B cell (primary cell): ENCODE measurements at regions not wholly inside any gene's neighbourhood (a gene's known extent, or its start where the extent isn't known, plus 50 kb on each side); places are given as distances from the start of the nearest gene placed in this dataset.

Experiments
- ATAC-seq: fragments of 200-7000 bp; cut with Tn5 transposase; one replicate; pipeline ENCODE4 v1.10.0; 2021; ENCODE audit warnings: low read depth, mild to moderate bottlenecking, moderate number of reproducible peaks, moderate library complexity
- CTCF ChIA-PET: fragments of 350-600 bp; sonication (Branson Sonifier 250); formaldehyde crosslinking; loops from one replicate; lab custom pipeline; 2021; ENCODE audit warnings: antibody characterized with exemption, inconsistent platforms; lab: Charles Lee
- POLR2A ChIA-PET: fragments of 350-600 bp; sonication (Branson Sonifier 250); formaldehyde crosslinking; loops from one replicate; lab custom pipeline; 2021; ENCODE audit warnings: antibody characterized with exemption; lab: Charles Lee
- DNase-seq: peaks from one replicate; pipeline ENCODE4 v3.0.0; 2013
- H2AFZ ChIP-seq: 2 replicates; pipeline ENCODE4 v1.6.1; 2012; ENCODE audit warnings: mild to moderate bottlenecking, low read depth, low read length; ENCODE audit not compliant: insufficient read depth, poor library complexity, severe bottlenecking
- H3K27ac ChIP-seq, 2 donors: 1 replicate in 1 of 2; 2 replicates in 1 of 2; pipeline ENCODE4 v1.5.1; 2012 to 2013; ENCODE audit warnings: low read length in 2 of 2, mild to moderate bottlenecking in 2 of 2, moderate library complexity in 1 of 2
- H3K27me3 ChIP-seq, 4 experiments: fragments of 200-600 bp in 1 of 4; sonication (generic) in 1 of 4; replicated peaks in 1 of 4; 1 replicate in 2 of 4; 2 replicates in 2 of 4; pipeline versions ENCODE4 v1.6.1 to v1.7.0; 2013 to 2016; ENCODE audit warnings: low read length in 3 of 4, mild to moderate bottlenecking in 2 of 4, mixed read lengths in 1 of 4, moderate library complexity in 1 of 4; ENCODE audit not compliant: insufficient read depth in 4 of 4, control insufficient read depth in 3 of 4; ENCODE audit errors: control extremely low read depth in 1 of 4
- H3K36me3 ChIP-seq, 2 experiments: replicated peaks in 1 of 2; 1 replicate in 1 of 2; 2 replicates in 1 of 2; pipeline versions ENCODE4 v1.6.1 to v1.7.1; 2013; ENCODE audit warnings: low read length in 1 of 2; ENCODE audit not compliant: insufficient read depth in 2 of 2, control insufficient read depth in 1 of 2; ENCODE audit errors: control extremely low read depth in 1 of 2, extremely low read depth in 1 of 2
- H3K4me1 ChIP-seq, 2 donors: fragments of 200-600 bp in 1 of 2; sonication (generic) in 1 of 2; 1 replicate in 1 of 2; 2 replicates in 1 of 2; pipeline versions ENCODE4 v1.5.1 to v1.6.1; 2013 to 2017; ENCODE audit warnings: low read length in 2 of 2; ENCODE audit not compliant: control insufficient read depth in 2 of 2, insufficient read depth in 2 of 2
- H3K4me2 ChIP-seq: replicated peaks from 2 replicates; pipeline ENCODE3; 2012; ENCODE audit warnings: mild to moderate bottlenecking, low read depth, low read length; ENCODE audit not compliant: poor library complexity, severe bottlenecking
- H3K4me3 ChIP-seq, 5 experiments: fragments of 200-600 bp in 1 of 5; sonication (generic) in 1 of 5; 1 replicate in 3 of 5; 2 replicates in 2 of 5; pipeline versions ENCODE4 v1.5.1 to v1.7.0; 2011 to 2016; ENCODE audit warnings: low read length in 4 of 5, mild to moderate bottlenecking in 4 of 5, low read depth in 2 of 5, control low read depth in 1 of 5, moderate library complexity in 1 of 5; ENCODE audit not compliant: insufficient read depth in 1 of 5; ENCODE audit errors: control extremely low read depth in 1 of 5, extremely low read depth in 1 of 5
- H3K79me2 ChIP-seq: fragments of 200-600 bp; sonication (generic); one replicate; pipeline ENCODE4 v1.6.0; 2016; ENCODE audit warnings: low read length; ENCODE audit not compliant: control insufficient read depth, insufficient read depth
- H3K9ac ChIP-seq: fragments of 200-600 bp; sonication (generic); 2 replicates; pipeline ENCODE4 v1.6.1; 2017; ENCODE audit warnings: mild to moderate bottlenecking, low read length, moderate library complexity
- H3K9me3 ChIP-seq, 3 donors: one replicate each; pipeline versions ENCODE4 v1.6.1 to v1.7.1; 2013; ENCODE audit warnings: low read length in 2 of 3; ENCODE audit not compliant: control insufficient read depth in 2 of 3, insufficient read depth in 1 of 3; ENCODE audit errors: control extremely low read depth in 1 of 3
- H4K20me1 ChIP-seq: 2 replicates; pipeline ENCODE4 v1.6.0; 2012; ENCODE audit warnings: mild to moderate bottlenecking, low read length; ENCODE audit not compliant: insufficient read depth, control insufficient read depth, poor library complexity, severe bottlenecking
- H3K27ac Mint-ChIP-seq: one replicate; pipeline ENCODE4 v1.8.0; 2021; ENCODE audit warnings: mixed read lengths
- H3K27me3 Mint-ChIP-seq: one replicate; pipeline ENCODE4 v1.8.0; 2021; ENCODE audit warnings: mixed read lengths
- H3K4me1 Mint-ChIP-seq: one replicate; pipeline ENCODE4 v1.8.0; 2021; ENCODE audit warnings: mixed read lengths
- H3K4me3 Mint-ChIP-seq: one replicate; pipeline ENCODE4 v1.8.0; 2021; ENCODE audit warnings: mixed read lengths
- H3K9me3 Mint-ChIP-seq: one replicate; pipeline ENCODE4 v1.8.0; 2022; ENCODE audit warnings: mixed read lengths; ENCODE audit not compliant: insufficient read depth
- EZH2 ChIP-seq: IDR thresholded peaks from 2 replicates; pipeline ENCODE4 v1.6.1; 2012; ENCODE audit warnings: borderline replicate concordance, low read depth, mild to moderate bottlenecking, moderate library complexity, low read length; ENCODE audit not compliant: insufficient read depth, poor library complexity, severe bottlenecking
- WGBS: methylation state at CpG from one replicate; pipeline ENCODE4 v1.1.5; 2013; ENCODE audit warnings: missing lambda C conversion rate; ENCODE audit not compliant: insufficient coverage; 5-methylcytosine and 5-hydroxymethylcytosine counted together
- intact Hi-C: fragments of 100-400 bp; cut with micrococcal nuclease; formaldehyde crosslinking; loops from one replicate; pipeline ENCODE4 v1.10.0; 2022
- TF ChIP-seq, protein P1 (sequence below): fragments of 200-600 bp; IDR thresholded peaks from one replicate; pipeline ENCODE4 v1.8.0; 2022; ENCODE audit warnings: antibody characterized with exemption, mild to moderate bottlenecking

DNA sequence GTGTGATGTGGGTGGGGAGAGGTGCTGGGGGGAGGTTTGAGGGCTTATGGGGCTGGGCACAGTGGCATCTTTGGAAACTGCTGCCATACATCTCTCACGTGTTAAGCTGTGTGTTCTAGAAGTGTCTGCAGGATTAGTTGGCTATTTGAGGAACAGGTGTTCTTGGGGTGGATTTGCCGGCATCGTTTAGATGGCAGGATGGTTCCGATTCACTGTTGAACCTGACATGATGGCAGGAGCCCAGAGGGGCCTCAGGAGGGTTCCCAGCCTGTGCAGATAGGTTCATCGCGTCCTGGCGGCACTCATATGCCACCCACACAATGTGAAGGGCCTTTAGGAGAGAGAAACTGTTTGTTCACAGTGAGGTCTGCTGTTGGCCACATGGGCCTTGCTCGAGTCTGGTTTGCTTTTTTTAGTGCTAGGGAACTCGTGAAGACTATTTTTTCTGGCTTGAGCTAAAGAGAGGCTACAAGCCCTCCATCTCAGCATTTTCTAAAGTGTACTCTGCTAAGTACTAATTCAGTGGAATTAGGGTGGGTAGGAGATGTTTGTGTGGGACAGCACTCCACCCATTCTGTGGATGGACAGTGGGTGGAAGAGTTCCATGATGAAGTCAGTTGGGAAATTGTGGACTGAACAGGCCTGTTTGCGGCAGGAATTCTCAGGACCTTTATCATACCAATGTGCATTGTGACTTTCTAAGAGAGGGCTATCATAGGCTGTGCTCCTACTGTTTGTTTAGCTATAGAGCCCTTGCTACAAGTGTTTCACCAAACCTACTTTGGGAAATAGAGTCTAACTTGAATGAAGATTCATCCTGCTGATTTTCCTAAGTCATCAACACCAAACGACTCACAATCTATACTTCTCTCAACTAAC, 55.4 kb upstream of the PLET1 start:
- intact Hi-C loops: no loop called here
- no peaks in the 10 kb centered on the region for H3K79me2 ChIP-seq
- TF ChIP-seq EZH2: no peak
- TF ChIP-seq, protein P1, sequence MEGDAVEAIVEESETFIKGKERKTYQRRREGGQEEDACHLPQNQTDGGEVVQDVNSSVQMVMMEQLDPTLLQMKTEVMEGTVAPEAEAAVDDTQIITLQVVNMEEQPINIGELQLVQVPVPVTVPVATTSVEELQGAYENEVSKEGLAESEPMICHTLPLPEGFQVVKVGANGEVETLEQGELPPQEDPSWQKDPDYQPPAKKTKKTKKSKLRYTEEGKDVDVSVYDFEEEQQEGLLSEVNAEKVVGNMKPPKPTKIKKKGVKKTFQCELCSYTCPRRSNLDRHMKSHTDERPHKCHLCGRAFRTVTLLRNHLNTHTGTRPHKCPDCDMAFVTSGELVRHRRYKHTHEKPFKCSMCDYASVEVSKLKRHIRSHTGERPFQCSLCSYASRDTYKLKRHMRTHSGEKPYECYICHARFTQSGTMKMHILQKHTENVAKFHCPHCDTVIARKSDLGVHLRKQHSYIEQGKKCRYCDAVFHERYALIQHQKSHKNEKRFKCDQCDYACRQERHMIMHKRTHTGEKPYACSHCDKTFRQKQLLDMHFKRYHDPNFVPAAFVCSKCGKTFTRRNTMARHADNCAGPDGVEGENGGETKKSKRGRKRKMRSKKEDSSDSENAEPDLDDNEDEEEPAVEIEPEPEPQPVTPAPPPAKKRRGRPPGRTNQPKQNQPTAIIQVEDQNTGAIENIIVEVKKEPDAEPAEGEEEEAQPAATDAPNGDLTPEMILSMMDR: no peak
- no peaks in the 10 kb centered on the region for H3K4me1 Mint-ChIP-seq
- no peak overlapping the region for H3K4me2 ChIP-seq
- H3K9ac ChIP-seq: no peak overlapping the region
- no peak for ATAC-seq
- no peak overlapping the region for H3K4me3 Mint-ChIP-seq
- no peaks in the 10 kb centered on the region for H4K20me1 ChIP-seq
- no peaks in the 10 kb centered on the region for H3K36me3 ChIP-seq
- H3K4me3 ChIP-seq: no peak overlapping the region
- no peaks in the 10 kb centered on the region for H3K4me1 ChIP-seq
- H3K27ac ChIP-seq: no peak overlapping the region
- CTCF ChIA-PET: interaction anchor here (1.2 kb wide), 1 partner anchor 37 kb away, joined by 3 read pairs; no protein-coding TSS in a partner anchor
- H3K9me3 ChIP-seq: no peaks in the 10 kb centered on the region
- H3K27ac Mint-ChIP-seq: no peak overlapping the region
- WGBS: 92% methylated on average over 7 of the region's 11 CpGs
- POLR2A ChIA-PET: no interaction called here
- no peak for DNase-seq
- H3K9me3 Mint-ChIP-seq: no peaks in the 10 kb centered on the region
- no peaks in the 10 kb centered on the region for H3K27me3 Mint-ChIP-seq
- no peaks in the 10 kb centered on the region for H3K27me3 ChIP-seq
- H2AFZ ChIP-seq: no peak overlapping the region

DNA sequence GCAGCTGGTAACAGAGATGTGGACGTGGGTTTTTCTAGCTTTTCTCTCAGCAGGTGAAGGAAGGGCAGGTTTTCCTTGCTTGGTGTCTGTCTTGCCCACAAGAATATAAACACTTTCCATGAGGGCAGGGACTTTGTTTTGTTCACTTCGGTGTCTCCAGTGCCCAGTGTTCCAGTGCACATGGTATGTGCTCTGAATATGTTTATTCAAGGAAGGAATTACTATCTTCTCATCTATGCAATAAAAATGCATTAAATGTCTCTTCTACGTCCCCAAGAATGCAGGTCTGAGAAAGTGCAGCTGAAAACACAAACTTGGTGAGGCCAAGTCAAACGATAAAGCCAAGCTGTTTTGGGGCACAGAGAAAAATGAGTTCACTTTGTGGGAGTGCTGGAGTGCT, 56.3 kb upstream of the PLET1 start:
- H3K27ac ChIP-seq: no peak overlapping the region
- no peak overlapping the region for H3K9ac ChIP-seq
- no peak overlapping the region for H3K4me3 Mint-ChIP-seq
- H3K79me2 ChIP-seq: no peaks in the 10 kb centered on the region
- H3K9me3 ChIP-seq: no peaks in the 10 kb centered on the region
- 85% methylated on average over 3 of the region's 4 CpGs for WGBS
- H4K20me1 ChIP-seq: no peaks in the 10 kb centered on the region
- no peaks in the 10 kb centered on the region for H3K4me1 Mint-ChIP-seq
- H3K27me3 ChIP-seq: no peaks in the 10 kb centered on the region
- no peak for ATAC-seq
- no peak overlapping the region for H3K4me3 ChIP-seq
- no peak for DNase-seq
- no peaks in the 10 kb centered on the region for H3K9me3 Mint-ChIP-seq
- no peak overlapping the region for H2AFZ ChIP-seq
- no peaks in the 10 kb centered on the region for H3K27me3 Mint-ChIP-seq
- intact Hi-C loops: no loop called here
- ChIA-PET POLR2A (no interaction called here), CTCF (no interaction called here)
- no peaks in the 10 kb centered on the region for H3K36me3 ChIP-seq
- no peak overlapping the region for H3K4me2 ChIP-seq
- no peak for TF ChIP-seq EZH2
- TF ChIP-seq, protein P1: no peak
- H3K27ac Mint-ChIP-seq: no peak overlapping the region
- no peaks in the 10 kb centered on the region for H3K4me1 ChIP-seq
